Right lung (tissue), 2 donors: ENCODE measurements at regions not wholly inside any gene's neighbourhood (a gene's known extent, or its start where the extent isn't known, plus 50 kb on each side); places are given as distances from the start of the nearest gene placed in this dataset.
"Not testable (repeated sequence)": the region's sequence is repeated elsewhere in the genome, so short reads cannot be mapped to it uniquely, and the experiment has no call there.

Experiments
- DNase-seq, 2 donors: peaks; one replicate each; pipeline ENCODE4 v3.0.0-alpha.2; 2013

DNA sequence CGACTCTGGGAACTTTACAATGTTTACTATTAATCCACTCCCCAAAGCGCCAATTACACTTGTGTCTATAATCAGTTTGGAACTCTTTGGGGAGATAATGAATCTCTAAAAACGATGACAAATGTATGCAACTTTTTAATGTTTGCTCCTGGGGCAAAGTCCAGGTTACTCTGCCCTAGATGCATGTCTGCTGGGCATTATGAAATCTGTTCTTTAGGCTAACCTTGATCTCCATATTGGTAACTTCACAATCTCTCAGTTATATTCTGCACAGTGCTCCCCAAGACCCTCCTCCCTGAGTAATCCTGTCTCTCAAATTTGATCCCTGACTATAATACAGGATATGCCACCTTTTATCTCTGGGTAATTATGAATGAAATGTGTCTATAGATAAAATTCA lies 152.2 kb upstream of the TRPM3 start:
- DNase-seq = no peak

DNA sequence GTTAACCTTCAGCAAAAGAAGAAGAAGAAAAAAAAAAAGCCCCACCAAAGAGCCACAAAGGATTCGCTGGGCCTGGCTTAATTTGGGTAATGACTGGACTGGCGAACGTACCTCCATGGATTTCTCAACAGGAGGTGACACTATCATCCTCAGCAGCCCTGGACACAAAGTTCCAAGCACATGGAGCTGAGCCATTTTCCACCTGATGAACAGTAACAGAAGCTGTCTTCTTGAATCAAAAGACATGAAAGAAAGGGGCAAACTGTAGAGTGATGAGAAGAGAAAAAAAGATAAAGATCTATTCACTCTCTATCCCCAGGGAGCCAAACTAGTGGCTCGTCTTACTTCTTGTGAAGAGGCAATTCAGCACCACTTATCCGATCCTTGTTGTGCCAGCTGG lies 150.2 kb upstream of the TRPM3 start:
- DNase-seq = no peak

DNA sequence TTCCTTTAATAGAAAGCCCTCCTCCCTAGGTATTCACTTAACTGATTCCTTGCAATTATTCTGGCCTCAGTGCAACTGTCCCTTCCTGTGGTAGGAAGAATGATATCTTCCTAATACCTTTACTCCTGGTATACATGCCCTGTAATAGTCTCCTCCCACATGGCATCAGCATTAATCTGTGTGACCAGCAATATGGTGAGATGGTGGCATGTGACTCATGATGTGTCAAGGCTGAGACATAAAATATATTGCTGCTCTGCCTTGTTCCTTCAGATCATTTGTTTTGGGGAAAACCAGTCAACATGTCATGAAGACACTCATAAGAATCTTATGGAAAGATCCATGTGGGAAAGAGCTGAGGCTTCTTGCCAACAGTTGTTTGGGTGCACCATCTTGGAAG lies 149.1 kb upstream of the TRPM3 start:
- no peak for DNase-seq

DNA sequence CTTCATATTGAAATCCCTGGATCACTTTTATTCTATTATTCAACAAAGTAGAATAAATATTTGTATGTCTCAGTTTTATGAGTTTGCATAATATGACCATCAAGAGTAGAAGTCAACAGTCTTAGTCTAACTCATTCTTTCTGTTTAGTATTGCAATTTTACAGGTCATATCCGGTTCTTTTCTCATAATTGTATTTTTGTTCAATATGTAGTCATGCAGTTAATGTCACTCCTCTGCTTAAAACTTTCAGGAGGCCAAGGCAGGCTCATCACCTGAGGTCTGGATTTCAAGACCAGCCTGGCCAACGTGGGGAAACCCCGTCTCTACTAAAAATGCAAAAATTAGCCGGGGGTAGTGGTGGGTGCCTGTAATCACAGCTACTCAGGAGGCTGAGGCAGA lies 148.4 kb upstream of the TRPM3 start:
- no peak for DNase-seq

DNA sequence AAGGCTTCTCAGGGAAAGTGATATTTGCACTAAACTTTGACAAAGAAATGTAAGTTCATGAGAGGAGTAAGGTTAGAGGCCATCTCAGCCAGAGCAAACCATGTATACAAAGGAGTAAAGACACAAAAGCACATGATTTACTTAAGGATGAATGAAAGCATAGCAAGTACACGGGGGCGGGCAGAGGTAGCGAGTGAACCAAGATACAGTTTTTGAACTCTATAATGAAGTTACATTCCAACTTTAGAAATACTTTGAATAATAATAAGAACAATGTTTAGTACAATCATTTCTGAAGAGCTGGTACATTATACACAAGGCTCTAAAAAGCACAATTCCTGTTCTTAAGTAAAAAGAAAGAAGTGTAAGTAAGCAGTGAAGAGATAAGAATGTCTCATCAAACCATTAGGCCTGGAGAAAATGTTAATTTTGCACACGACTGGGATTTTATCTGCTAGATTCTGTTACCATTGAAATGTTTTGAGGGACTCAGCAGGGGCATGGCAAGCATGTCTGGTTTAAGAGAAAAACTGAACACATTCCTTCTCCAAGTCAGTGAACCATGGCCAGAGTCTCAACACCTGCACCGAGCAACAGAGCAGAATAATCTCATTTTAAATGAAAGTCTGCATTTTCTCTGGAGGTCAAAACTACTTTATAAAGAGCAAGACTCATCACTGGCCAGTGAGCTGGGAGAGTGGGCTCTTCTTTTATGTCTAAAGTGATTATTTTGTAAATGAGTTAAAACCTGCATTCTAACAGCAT lies 147.6 kb upstream of the TRPM3 start:
- DNase-seq = no peak

DNA sequence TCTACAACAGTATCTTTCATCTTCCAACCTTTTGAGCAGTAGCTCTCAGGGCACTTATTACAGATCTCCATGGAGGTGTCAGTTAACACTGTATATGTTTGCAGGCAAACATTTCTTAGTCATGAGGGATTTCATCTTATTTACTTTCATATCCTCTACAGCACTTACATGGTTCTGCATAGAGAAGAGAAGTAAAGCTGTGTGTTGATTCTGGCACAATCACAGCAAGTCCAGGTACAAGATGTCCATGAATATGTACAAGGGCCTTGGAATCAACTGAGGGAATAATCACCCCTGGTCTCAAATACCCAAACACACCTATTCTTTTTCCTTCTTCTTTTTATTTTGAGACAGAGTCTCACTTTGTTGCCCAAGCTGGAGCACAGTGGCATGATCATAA lies 142.0 kb upstream of the TRPM3 start:
- DNase-seq = no peak

DNA sequence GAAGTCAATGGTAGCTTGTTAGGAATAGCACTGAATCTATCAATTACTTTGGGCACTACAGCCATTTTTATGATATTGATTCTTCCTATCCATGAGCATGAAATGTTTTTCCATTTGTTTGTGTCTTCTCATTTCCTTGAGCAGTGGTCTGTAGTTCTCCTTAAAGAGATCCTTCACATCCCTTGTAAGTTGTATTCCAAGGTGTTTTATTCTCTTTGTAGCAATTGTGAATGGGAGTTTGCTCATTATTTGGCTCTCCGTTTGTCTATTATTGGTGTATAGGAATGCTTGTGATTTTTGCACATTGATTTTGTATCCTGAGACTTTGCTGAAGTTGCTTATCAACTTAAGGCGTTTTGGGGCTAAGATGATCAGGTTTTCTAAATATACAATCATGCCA lies 139.0 kb upstream of the TRPM3 start:
- DNase-seq = not testable (repeated sequence)

DNA sequence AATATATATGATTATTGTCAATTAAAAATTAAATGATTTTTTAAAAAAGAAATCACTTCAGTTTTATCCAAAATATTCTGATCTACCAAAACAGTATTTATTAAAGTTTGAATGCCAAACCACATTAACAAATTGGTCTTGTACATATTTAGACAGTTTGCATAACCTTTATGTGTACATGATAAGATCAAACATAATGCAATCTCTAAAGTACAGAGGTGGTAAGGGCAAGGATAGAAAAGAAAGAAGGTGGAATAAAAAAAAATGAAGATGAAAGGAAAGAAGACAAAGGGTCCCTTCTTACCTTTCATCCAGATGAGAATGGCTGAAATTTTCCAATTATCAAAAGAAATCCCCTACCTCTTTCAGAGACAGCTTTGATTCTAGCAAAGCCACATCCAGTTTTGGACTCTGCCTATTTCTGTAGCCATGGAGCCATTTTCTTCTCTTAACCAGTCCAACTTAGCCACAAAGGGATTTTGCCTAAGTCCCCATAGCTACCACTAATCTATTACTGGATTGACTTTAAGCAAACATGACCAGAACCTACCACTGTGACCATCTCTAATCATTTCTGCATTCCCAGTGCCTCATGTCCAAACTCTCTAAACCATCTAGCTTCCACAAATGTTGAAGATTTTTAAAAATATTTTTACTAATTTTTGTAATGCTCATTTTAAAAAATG lies 133.3 kb upstream of the TRPM3 start:
- no peak for DNase-seq

DNA sequence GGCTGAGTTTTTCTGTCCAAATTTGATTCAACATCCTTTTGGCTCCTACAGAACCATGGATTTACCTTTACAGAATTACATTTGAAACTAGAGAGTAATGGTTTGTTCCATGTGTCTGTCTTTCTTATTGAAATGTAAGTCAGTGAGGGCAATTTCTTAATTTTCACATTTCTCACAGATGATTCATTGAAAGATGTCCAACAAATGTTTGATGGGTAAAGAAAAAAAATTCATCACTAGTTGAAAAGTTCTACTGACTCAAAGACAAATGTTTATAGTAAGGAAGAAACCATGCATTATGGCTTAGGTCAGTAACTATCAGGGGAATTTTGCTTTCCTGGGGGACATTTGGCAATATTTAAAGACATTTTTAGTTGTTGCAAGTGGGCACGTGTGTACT lies 131.6 kb upstream of the TRPM3 start:
- no peak for DNase-seq

DNA sequence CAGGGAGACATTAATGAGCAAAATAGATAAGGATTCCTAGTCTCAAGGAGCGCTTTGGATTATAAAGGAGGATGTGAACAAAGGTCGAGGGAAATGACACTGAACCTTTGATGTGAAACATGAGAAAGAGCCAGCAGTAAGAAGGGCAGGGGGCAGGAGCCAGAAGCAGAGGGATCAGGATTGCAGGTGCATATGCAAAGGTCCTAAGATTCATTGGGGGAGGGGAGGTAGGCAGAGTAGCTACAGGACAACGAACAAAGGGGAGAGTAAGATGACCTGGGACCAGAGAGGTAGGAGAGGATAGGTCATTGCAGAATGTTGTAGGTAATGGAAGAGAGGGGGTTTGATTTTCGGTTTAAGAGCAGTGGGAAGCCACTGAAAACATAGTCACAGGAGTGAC lies 129.2 kb upstream of the TRPM3 start:
- no peak for DNase-seq

DNA sequence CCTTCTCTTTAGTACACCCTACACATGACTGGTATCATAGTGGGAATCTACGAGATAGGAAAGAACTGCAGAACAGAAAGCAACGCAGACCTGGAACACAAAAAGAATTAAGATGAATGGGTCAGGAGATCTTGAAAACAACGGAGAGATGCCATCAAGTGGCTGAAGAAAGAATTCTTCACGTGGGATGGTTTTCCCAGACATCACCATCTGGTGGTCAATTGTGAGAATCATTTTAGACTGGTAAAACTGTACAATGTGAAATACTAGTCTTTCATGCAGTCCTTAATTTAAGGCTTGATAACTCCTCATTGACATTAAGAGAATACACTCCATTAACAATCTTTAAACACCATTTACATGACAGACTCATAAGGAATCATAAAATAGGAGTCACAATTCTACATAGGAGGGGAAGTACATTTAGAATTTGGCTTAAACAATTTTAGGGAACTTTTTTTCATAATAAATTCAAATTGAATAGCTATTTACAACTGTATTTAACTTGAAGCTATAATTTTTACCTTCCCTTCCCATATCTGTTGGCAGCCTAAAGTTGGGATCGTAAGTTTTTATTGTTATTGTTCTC lies 128.4 kb upstream of the TRPM3 start:
- peak; percentile 28 to 36 for DNase-seq

DNA sequence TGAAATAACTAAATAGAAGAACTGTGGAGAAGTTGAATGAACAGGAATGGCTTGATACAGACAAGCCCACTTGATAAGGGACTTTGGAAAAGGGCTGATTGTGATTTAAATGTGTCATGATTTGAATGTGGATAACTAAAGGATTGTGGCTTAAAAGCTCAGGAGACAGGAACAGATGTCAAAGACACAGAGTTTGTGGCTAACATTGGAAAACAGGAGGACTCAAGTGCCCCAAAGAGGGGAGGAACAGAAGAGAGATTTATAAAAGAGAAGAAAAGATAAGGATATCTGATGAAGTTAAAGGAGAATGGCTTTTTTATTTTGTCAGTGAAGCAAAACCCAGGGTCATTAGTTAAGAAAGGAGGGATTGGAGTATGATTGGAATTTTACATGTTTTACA lies 124.2 kb upstream of the TRPM3 start:
- DNase-seq = no peak

DNA sequence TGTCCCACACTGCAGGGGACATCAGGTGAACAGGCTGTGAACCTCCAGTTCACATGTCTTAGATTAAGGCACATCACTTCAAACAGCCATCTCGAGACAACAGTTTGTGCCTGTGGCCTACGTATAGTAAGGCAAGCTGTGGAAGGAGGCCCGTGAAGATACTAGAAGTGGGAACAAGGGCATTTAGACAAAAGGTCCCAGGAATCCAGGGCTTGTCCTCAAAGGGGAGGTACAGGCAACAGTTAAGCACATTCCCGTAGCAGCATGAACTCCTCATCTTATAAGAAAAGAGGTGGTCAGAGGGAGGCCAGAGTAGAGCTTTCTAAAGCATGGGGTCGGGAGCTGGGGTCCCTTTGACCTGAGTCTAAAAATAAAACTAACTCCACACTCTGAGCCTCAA lies 122.5 kb upstream of the TRPM3 start:
- no peak for DNase-seq

DNA sequence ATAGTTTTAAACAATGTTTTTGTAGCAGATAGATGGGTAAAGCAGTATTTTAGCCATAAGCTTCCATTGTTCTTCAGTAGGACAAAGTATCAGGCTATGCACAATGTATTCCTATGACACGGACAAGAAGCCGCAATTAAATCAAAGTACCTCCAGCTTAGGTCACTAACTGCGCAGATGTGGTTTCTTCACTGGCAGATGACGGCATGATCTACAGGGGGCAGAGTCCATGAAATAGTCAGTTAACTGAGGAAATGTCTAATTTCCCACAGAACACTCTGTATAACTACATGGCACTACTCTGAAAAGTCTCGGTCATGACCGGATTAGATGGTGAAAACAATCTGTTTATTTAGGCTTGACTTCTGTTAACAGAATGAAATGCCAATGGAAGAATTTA lies 120.7 kb upstream of the TRPM3 start:
- no peak for DNase-seq

DNA sequence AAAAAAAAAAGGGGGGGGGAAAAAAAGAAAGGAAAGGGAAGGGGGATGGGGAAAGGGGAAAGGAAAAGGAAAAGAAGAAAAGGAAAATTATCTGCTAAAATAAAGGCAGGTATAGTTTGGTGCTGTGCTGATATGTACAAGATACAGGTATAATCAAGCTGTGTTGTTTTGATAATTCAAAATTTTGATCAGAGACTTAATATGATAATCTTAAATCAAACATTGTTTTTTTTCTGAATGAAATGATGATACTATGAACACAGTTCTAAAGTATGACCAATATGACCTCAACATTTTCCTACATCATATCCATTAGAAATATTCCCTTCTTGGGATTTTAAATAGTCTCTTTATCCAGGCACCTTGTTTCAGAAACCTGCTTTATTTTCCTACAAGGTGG lies 115.6 kb upstream of the TRPM3 start:
- DNase-seq = no peak

DNA sequence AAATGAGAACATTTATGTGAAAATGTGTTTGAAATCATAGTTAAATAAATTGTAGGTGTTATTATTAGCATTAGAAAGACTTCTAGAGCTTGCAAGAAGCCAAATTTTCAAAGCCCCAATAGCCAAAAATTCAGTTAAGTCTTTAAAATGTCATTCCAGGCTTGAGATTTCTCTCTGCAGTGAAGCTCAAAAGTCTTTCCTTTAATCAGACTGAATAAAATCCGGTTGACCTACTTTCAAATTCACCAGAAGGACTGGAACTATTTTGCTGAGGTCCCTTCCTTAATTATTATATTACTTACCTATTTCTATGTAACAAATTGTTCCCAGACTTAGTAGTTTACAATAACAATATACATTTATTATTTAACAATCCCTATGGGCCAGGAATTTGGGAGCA lies 112.2 kb upstream of the TRPM3 start:
- DNase-seq = no peak

DNA sequence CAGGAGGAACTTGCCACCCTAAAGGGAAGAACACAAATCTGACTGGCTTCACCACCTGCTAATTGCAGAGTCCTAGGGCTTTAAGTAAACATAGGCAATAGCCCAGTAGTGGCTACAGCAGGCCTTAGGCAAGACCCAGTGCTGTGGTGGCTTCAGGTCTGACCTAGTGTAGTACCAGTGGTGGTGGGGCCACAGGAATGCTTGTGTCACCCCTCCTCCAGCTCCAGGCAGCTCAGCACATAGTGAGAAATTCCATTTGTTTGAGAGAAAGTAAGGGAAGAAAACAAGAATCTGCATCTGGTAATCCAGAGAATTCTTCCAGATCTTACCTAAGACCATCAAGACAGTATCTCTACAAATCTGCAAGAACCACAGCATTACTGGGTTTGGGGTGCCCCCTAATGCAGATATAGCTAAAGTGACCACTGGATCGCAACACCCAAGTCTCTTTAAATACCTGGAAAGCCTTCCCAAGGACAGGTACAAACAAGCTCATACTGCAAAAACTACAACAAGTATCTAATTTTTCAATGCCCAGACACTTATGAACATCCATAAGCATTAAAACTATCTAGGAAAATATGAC lies 102.6 kb upstream of the TRPM3 start:
- DNase-seq = no peak

DNA sequence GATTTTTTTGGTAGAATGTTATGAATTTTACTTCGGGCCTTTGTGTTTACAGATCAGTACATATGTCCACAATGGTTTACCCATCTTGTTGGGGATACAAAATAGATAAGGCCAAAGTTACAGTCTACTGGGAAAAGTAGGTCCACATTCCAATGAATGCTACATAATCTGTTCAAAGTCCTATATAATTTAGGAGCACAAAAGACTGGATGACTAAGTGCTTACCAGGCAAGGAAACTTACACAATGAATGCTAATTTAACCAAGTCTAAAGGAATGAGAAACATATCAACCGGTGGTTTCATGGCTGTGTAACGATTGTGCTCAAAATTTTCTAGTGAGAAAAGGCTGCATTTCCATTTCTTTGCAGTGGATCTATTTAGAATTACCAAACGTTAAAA lies 97.4 kb upstream of the TRPM3 start:
- no peak for DNase-seq

DNA sequence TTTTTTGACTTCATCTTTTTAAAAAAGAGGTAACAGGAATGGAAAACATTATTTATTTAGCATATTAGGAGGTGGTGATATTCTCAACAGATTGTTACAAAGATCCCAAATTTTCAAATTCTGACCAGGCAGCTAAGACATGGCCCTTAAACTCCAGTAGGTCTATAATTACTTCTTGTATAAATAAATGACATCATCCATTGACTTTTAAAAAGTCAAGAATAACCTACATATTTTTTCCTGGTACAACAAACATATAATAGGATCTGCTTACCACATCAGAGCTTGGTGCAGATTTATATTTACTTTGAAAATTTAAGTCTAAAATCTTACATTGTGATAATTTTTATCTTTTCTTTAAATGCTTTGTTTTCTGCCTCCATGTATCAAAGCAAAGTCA lies 92.2 kb upstream of the TRPM3 start:
- no peak for DNase-seq

DNA sequence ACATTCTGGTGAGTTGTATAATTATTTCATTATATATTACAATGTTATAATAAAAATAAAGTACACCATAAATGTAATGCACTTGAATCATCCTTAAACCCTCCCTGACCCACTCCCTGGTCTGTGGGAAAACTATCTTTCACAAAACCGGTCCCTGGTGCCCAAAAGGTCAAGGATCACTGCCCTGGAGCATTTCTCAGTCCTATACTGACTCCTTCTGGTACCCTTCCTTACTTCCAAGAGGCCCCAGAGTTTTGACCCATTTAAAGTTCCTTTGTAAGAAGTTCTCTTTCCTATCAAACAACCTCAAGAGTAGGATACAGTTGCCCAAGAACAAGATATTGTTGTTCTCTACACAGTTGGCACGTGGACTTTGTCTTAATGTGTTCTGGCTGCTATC lies 88.9 kb upstream of the TRPM3 start:
- DNase-seq = no peak

DNA sequence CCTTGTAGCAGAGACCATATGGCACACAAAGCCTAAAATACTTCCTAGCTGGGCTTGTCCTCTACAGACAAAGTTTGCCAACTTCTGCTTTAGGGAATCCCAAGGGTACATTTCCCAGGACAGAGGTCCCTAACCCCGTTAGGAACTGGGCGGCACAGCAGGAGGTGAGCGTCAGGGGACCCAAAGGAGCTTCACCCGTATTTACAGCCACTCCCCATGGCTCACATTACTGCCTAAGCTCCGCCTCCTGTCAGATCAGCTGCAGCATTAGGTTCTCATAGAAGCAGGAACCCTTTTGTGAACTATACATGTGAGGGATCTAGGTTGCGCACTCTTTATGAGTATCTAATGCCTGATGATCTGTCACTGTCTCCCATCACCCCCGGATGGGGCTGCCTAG lies 88.5 kb upstream of the TRPM3 start:
- DNase-seq = no peak

DNA sequence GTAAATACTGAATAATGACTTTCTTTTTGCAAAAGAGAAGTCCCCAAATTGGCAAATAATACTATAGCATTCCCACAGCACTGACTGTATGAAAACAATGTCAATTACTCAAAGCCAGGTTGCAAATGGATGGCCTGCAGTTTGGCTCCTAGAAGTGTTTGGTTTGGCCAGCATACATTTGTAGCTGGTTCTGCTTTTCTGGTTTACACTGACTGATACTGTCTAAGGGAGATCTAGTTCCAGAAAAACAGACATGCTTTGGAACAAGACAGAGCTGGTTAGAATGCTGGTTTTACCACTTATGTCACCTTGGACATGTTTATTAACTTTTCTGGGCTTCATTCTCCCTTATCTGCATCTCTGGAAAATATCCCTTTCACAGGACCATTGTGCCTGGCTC lies 81.5 kb upstream of the TRPM3 start:
- no peak for DNase-seq

DNA sequence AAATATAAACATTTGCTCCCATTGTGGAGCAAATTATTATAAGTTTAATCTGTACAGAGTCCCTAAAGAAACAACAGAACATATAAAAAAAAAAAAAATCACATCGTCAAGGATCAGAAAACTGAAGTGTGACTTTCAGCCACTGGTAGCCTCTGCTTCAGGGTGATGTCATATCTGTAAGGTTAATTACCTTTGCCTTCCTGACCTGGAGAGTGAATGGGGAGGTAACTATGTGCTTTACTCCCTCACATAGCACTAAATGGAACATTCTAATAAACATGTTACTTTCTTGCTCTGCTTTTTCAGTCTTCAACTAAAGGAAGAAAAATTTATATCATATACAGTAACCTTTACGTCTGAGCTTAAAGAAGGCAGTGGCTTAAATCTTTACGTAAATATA lies 70.3 kb upstream of the TRPM3 start:
- no peak for DNase-seq
